Body of pancreas (tissue), 4 donors: ENCODE measurements at regions not wholly inside any gene's neighbourhood (a gene's known extent, or its start where the extent isn't known, plus 50 kb on each side); places are given as distances from the start of the nearest gene placed in this dataset.

Experiments
- CTCF ChIP-seq, 7 experiments: fragments of 450-650 bp in 4 of 7; fragments of 200-600 bp in 3 of 7; sonication (generic) in 3 of 7; IDR thresholded peaks; one replicate each; pipeline ENCODE4 v1.5.1; 2016 to 2019; ENCODE audit warnings: antibody characterized with exemption in 7 of 7
- POLR2A ChIP-seq, 3 donors: fragments of 450-650 bp; IDR thresholded peaks; one replicate each; pipeline ENCODE4 v1.6.1; 2016; ENCODE audit warnings: antibody characterized with exemption in 3 of 3, mild to moderate bottlenecking in 2 of 3

- TF ChIP-seq CTCF (IDR thresholded peaks at IDR 0.05) (no peak), POLR2A (IDR thresholded peaks at IDR 0.05) (no peak)
Observed at GRCh38 chr11:27938011-27938410, 169.9 kb downstream of the KIF18A start.
